Activated B cell treated with CpG ODN at 0.5 μM for 24 hours (primary cell): ENCODE measurements at regions not wholly inside any gene's neighbourhood (a gene's known extent, or its start where the extent isn't known, plus 50 kb on each side); places are given as distances from the start of the nearest gene placed in this dataset.

Source experiments
- ATAC-seq: fragments of 200-7000 bp; cut with Tn5 transposase; one replicate; pipeline ENCODE4 v1.10.0; 2021; ENCODE audit warnings: low read depth, mild to moderate bottlenecking, moderate library complexity
- CTCF ChIA-PET: fragments of 350-600 bp; sonication (Branson Sonifier 250); formaldehyde crosslinking; loops from one replicate; lab custom pipeline; 2021; ENCODE audit warnings: antibody characterized with exemption; lab: Charles Lee
- POLR2A ChIA-PET: fragments of 350-600 bp; sonication (Branson Sonifier 250); formaldehyde crosslinking; loops from one replicate; lab custom pipeline; 2021; ENCODE audit warnings: antibody characterized with exemption; lab: Charles Lee
- DNase-seq: peaks from one replicate; pipeline ENCODE4 v3.0.0; 2022
- H3K27ac Mint-ChIP-seq: one replicate; pipeline ENCODE4 v1.8.0; 2020; ENCODE audit warnings: mixed read lengths
- H3K27me3 Mint-ChIP-seq: one replicate; pipeline ENCODE4 v1.8.0; 2021; ENCODE audit warnings: mixed read lengths
- H3K36me3 Mint-ChIP-seq: one replicate; pipeline ENCODE4 v1.8.0; 2021; ENCODE audit warnings: low read depth, mixed read lengths
- H3K4me1 Mint-ChIP-seq: one replicate; pipeline ENCODE4 v1.8.0; 2021; ENCODE audit warnings: mixed read lengths
- H3K4me3 Mint-ChIP-seq: one replicate; pipeline ENCODE4 v1.8.0; 2020; ENCODE audit warnings: mild to moderate bottlenecking, mixed read lengths
- H3K9me3 Mint-ChIP-seq: one replicate; pipeline ENCODE4 v1.8.0; 2020; ENCODE audit warnings: mixed read lengths
- intact Hi-C: fragments of 100-400 bp; cut with micrococcal nuclease; formaldehyde crosslinking; loops from one replicate; pipeline ENCODE4 v1.15.1; 2024
- TF ChIP-seq, protein P1 (sequence below): fragments of 200-600 bp; IDR thresholded peaks from one replicate; pipeline ENCODE4 v1.8.0; 2022; ENCODE audit warnings: antibody characterized with exemption, mild to moderate bottlenecking

DNA sequence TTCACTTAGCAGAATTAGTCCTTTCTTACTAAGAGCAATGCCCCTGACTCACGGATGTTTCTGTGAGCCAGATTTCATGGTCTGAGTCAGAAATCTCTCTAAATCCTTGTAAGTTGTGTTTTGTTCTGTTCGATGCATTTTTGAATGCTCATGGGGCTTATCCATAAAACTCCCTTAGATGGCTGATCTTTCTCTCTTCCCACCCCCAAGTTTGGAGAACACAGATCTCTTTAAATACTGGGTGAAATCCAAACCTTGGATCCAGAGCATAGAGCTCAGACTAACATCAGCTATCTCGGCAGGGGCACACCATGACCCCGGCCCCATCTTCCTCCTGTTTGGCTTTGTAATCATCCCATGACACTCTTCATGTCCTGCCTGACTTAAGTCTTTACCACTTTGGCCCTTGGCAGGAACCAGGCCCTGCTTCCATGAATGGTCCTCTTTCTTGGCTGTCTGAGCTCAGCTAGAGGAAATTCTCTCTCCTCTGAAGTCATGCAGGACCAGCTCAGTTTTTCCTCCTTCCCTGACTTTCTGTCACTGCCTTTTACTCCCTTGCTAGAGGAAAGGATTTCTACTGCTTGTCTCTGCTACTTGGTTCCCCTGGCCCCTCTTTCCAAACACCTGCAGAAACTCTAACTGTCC lies 120.4 kb upstream of the RAB11FIP2 start:
- Mint-ChIP-seq H3K4me3 (no peak overlapping the region), H3K4me1 (no peaks in the 10 kb centered on the region), H3K36me3 (no peaks in the 10 kb centered on the region), H3K27ac (no peak overlapping the region), H3K9me3 (no peaks in the 10 kb centered on the region), H3K27me3 (peaks cover 3% of the 10 kb centered on the region)
- ATAC-seq (no peak), DNase-seq (no peak)
- ChIA-PET CTCF (no interaction called here), POLR2A (no interaction called here)
- intact Hi-C loops, result no loop called here
- TF ChIP-seq, protein P1, sequence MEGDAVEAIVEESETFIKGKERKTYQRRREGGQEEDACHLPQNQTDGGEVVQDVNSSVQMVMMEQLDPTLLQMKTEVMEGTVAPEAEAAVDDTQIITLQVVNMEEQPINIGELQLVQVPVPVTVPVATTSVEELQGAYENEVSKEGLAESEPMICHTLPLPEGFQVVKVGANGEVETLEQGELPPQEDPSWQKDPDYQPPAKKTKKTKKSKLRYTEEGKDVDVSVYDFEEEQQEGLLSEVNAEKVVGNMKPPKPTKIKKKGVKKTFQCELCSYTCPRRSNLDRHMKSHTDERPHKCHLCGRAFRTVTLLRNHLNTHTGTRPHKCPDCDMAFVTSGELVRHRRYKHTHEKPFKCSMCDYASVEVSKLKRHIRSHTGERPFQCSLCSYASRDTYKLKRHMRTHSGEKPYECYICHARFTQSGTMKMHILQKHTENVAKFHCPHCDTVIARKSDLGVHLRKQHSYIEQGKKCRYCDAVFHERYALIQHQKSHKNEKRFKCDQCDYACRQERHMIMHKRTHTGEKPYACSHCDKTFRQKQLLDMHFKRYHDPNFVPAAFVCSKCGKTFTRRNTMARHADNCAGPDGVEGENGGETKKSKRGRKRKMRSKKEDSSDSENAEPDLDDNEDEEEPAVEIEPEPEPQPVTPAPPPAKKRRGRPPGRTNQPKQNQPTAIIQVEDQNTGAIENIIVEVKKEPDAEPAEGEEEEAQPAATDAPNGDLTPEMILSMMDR, result no peak

DNA sequence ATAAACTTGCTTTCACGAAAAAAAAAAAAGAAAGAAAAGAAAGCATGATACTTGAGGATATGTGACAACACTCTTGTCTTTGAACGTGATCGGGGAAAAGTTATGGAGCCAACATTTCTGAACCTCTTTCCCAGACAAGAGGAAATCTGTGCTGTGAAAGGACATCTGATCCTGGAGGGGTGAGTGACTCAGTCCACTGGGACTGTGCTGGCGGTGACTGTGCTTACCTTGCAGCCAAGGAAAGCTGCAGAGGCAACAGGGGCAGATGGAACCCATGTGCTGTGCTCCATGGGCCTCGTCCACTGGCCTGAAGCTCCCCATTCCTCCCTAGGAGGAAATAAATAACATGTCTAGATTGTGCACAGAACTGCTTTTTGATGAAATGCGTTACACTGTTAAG lies 116.5 kb upstream of the RAB11FIP2 start:
- CTCF ChIA-PET, result no interaction called here
- intact Hi-C loops, result no loop called here
- POLR2A ChIA-PET, result no interaction called here
- H3K27me3 Mint-ChIP-seq, result peaks cover 4% of the 10 kb centered on the region
- H3K27ac Mint-ChIP-seq, result no peak overlapping the region
- ATAC-seq (no peak), DNase-seq (no peak)
- no peak overlapping the region for H3K4me3 Mint-ChIP-seq
- TF ChIP-seq, protein P1, result no peak
- H3K9me3 Mint-ChIP-seq, result no peaks in the 10 kb centered on the region
- H3K4me1 Mint-ChIP-seq, result no peaks in the 10 kb centered on the region
- H3K36me3 Mint-ChIP-seq, result no peaks in the 10 kb centered on the region

DNA sequence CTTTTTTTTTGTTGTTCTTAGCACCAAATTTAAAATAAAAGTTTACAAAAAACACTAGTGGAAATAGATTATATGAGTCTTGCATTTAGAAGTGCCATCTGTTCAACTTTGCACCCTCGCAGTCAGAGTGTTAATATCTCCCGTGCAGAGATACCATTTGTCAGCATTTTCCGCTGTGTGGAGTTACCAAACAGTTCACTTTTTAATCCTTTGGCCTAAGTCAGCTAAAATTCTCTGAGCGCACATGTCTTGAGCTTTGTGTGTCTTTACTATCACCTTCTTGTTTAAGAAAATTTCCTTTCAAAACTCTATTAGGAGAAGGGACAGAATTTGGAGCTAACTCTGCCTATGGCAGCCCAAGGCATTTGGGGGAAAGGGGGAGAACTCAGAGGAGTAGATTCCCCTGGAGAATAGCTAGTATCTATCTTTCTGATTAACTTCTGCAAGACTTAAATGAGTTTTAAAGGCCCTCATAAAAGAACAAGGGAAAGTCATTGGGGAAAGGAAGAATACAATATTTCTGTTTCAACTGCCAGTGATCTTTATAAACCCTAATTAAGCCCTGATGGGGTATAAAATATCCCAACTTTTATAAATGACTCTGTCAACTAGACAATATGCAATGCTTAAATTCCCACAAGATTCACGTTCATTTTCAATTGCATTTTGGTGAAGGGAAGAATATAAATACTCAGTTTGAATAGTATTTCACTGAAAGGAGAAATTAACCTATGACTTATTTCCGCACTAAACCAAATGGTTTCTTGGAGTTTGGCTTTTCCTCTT lies 114.9 kb upstream of the RAB11FIP2 start:
- POLR2A ChIA-PET, result no interaction called here
- peaks cover 1% of the 10 kb centered on the region for H3K27me3 Mint-ChIP-seq

DNA sequence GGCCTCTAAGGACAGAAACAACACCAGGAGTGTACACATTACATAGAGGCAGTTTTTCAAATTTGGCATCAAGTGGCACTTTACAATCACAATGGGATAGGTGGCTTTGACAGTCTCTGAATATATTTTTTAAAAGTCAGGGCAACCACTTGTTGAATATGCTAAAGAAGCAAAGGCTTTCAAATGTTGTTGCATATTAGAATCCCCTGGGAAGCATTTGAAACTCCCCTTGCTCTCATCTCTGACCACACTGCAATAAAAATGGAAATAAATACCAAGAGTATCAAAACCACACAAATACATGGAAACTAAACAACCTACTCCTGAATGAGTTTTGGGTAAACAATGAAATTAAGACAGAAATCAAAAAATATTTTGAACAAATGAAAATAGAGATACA lies 106.5 kb upstream of the RAB11FIP2 start:
- ATAC-seq (no peak), DNase-seq (no peak)
- intact Hi-C loops, result no loop called here
- no peak overlapping the region for H3K27ac Mint-ChIP-seq
- TF ChIP-seq, protein P1, result no peak
- no peaks in the 10 kb centered on the region for H3K36me3 Mint-ChIP-seq
- no peaks in the 10 kb centered on the region for H3K4me1 Mint-ChIP-seq
- ChIA-PET CTCF (no interaction called here), POLR2A (no interaction called here)
- H3K9me3 Mint-ChIP-seq, result peaks cover 9% of the 10 kb centered on the region
- peaks cover 7% of the 10 kb centered on the region for H3K27me3 Mint-ChIP-seq
- H3K4me3 Mint-ChIP-seq, result no peak overlapping the region

More for the DNA sequence above, 114.9 kb upstream of the RAB11FIP2 start:
- intact Hi-C loops, result no loop called here
- CTCF ChIA-PET, result interaction anchor here (0.6 kb wide), 1 partner anchor 83 kb away, joined by 3 read pairs; no protein-coding TSS in a partner anchor
- Mint-ChIP-seq H3K27ac (no peak overlapping the region), H3K36me3 (no peaks in the 10 kb centered on the region), H3K4me3 (no peak overlapping the region), H3K9me3 (no peaks in the 10 kb centered on the region), H3K4me1 (no peaks in the 10 kb centered on the region)
- TF ChIP-seq, protein P1, result no peak
- no peak for DNase-seq
- ATAC-seq, result no peak

DNA sequence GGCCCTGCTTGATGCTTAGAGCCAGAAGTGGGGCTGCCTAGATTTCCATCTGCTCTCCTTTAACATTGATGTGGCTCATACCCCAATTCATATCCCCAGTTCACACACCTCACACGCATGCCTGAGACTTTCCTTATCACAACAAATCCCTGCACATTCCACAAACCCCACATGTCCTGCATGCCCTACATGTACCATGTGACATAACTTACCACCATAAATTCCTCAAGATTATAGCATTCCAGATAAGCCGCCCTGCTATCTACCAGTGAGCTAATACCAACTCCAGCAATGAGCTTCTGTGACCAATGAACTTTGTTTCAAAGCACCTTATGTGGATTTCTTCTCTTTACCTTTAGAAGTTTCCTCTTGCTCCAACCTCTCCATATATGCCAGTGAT lies 104.7 kb upstream of the RAB11FIP2 start:
- H3K4me1 Mint-ChIP-seq, result no peaks in the 10 kb centered on the region
- DNase-seq (no peak), ATAC-seq (no peak)
- TF ChIP-seq, protein P1, result no peak
- H3K27ac Mint-ChIP-seq, result no peak overlapping the region
- no peaks in the 10 kb centered on the region for H3K36me3 Mint-ChIP-seq
- ChIA-PET POLR2A (no interaction called here), CTCF (no interaction called here)
- peaks cover 9% of the 10 kb centered on the region for H3K9me3 Mint-ChIP-seq
- H3K4me3 Mint-ChIP-seq, result no peak overlapping the region
- H3K27me3 Mint-ChIP-seq, result peaks cover 10% of the 10 kb centered on the region
- intact Hi-C loops, result no loop called here
